ENCODE measurements at regions not wholly inside any gene's neighbourhood (a gene's known extent, or its start where the extent isn't known, plus 50 kb on each side); places are given as distances from the start of the nearest gene placed in this dataset.

DNA sequence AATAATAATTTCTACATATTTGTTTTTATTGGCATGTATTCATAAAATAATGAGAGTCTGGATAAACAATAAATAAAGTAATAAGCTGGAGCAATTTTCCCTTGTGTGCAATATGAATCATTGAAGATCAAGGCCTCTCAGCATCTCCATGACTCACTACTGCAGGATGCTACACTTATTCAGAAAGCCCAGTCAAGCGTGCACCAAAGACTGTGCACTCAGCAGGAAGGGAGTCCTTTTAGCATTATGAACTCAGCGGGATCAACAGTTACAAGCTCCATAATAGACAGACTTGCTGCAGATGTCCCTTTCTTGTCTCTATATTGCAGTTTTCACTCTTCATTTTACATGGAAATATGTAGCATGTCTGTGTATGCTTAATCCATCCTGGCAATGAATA lies 485.3 kb downstream of the CDH9 start:
- TF ChIP-seq, protein P1, sequence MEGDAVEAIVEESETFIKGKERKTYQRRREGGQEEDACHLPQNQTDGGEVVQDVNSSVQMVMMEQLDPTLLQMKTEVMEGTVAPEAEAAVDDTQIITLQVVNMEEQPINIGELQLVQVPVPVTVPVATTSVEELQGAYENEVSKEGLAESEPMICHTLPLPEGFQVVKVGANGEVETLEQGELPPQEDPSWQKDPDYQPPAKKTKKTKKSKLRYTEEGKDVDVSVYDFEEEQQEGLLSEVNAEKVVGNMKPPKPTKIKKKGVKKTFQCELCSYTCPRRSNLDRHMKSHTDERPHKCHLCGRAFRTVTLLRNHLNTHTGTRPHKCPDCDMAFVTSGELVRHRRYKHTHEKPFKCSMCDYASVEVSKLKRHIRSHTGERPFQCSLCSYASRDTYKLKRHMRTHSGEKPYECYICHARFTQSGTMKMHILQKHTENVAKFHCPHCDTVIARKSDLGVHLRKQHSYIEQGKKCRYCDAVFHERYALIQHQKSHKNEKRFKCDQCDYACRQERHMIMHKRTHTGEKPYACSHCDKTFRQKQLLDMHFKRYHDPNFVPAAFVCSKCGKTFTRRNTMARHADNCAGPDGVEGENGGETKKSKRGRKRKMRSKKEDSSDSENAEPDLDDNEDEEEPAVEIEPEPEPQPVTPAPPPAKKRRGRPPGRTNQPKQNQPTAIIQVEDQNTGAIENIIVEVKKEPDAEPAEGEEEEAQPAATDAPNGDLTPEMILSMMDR (IDR thresholded peaks at IDR 0.05) = no peak
- no peaks in the 10 kb centered on the region for H3K36me3 ChIP-seq
- H3K9me3 ChIP-seq = no peaks in the 10 kb centered on the region
- H3K4me1 ChIP-seq = no peaks in the 10 kb centered on the region
- DNase-seq = no peak
- ATAC-seq = no peak
- intact Hi-C loops (cut with DNase I) = no loop called here
- no peak overlapping the region for H3K27ac ChIP-seq
- H3K27me3 ChIP-seq = no peaks in the 10 kb centered on the region
- H3K4me3 ChIP-seq = no peak overlapping the region

DNA sequence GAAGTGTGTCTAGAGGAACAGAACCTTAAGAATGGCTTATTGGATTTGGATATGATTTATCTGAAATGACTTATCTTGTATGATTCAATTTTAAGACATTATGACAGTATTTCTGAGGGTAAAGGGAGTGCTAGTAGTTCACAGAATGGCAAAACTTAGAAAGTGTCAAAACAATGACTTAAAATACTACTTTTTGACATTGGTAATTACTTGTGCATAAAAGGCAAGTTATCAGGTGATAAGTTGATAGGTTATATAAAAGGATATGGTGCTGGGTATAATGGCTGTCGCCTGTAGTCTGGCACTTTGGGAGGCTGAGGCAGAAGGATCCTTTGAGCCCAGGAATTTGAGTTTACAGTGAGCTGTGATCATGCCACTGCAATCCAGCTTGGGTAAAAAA lies 494.4 kb downstream of the CDH9 start:
- TF ChIP-seq, protein P1 (IDR thresholded peaks at IDR 0.05) = no peak
- no peak overlapping the region for H3K4me3 ChIP-seq
- no peaks in the 10 kb centered on the region for H3K4me1 ChIP-seq
- DNase-seq = no peak
- H3K9me3 ChIP-seq = peaks cover 0 to 17% of the 10 kb centered on the region in 2 donors
- H3K36me3 ChIP-seq = no peaks in the 10 kb centered on the region
- ATAC-seq = no peak
- intact Hi-C loops (cut with DNase I) = no loop called here
- H3K27me3 ChIP-seq = no peaks in the 10 kb centered on the region
- H3K27ac ChIP-seq = no peak overlapping the region

DNA sequence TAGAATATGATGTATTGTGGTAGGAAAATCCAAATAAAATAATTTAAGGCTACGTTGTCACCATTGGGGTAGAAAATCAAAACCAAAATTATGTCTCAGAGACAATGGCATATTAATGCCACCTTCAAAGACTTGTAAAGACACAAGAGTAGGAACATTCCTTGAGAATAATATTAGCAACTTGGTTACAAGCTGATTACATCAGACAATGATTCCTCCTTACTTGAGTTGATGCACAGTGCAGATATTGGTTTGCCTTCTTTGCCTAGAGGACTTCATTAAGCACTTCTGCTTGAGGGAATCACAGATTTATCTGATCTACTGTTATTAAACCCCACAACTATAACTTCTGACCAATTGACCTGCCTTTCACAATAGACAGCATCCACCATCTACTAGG lies 500.2 kb downstream of the CDH9 start:
- no peak for DNase-seq

DNA sequence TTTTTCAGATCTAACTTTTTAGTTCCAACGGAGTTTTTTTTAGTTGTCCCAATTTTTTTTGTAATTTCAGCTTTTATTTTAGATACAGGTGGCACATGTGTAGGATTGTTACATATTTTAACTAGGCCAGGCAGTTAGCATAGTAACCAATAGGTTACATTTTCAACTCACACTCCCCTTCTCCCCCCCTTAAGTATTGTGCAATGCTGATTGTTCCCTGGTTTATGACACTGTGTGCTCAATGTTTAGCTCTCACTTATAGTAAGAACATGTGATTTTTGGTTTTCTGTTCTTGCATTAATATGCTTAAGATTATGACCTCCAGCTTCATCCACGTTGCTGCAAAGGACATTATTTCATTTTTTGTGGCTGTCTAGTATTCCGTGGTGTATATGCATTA lies 503.2 kb downstream of the CDH9 start:
- no peak for ATAC-seq
- no peaks in the 10 kb centered on the region for H3K36me3 ChIP-seq

More for the DNA sequence above, 500.2 kb downstream of the CDH9 start:
- intact Hi-C loops (cut with DNase I) = no loop called here
- TF ChIP-seq, protein P1 (IDR thresholded peaks at IDR 0.05) = no peak
- Histone ChIP-seq H3K27ac (no peak overlapping the region), H3K9me3 (peaks cover 0 to 18% of the 10 kb centered on the region in 2 donors), H3K27me3 (no peaks in the 10 kb centered on the region), H3K4me1 (no peaks in the 10 kb centered on the region), H3K36me3 (no peaks in the 10 kb centered on the region), H3K4me3 (no peak overlapping the region)
- ATAC-seq = no peak

DNA sequence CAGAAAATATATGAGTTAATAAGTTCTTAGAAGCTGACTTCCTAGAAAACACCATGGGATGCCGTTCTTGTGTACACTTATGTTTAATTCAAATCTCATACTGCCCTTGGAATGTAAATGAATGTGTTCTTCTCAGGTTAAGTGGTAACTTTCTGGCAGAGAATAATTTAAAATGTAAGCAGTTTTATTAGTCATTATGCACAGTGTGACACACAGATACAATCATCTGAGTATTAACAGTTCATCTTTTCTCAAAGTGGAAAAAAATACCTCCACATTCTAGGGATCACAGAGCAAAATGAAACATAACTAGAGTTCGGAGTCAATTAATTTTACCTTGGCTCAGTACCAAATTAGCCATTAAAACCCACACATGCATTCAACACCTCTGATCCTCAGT lies 508.1 kb downstream of the CDH9 start:
- intact Hi-C loops (cut with DNase I) = no loop called here
- H3K4me3 ChIP-seq = no peak overlapping the region
- H3K27me3 ChIP-seq = no peaks in the 10 kb centered on the region
- H3K4me1 ChIP-seq = no peaks in the 10 kb centered on the region
- H3K36me3 ChIP-seq = no peaks in the 10 kb centered on the region
- no peak for DNase-seq
- no peak overlapping the region for H3K27ac ChIP-seq
- peaks cover 0 to 3% of the 10 kb centered on the region in 2 donors for H3K9me3 ChIP-seq
- ATAC-seq = no peak
- TF ChIP-seq, protein P1 (IDR thresholded peaks at IDR 0.05) = no peak

More for the DNA sequence above, 503.2 kb downstream of the CDH9 start:
- intact Hi-C loops (cut with DNase I) = no loop called here
- no peak overlapping the region for H3K4me3 ChIP-seq
- no peaks in the 10 kb centered on the region for H3K4me1 ChIP-seq
- no peak overlapping the region for H3K27ac ChIP-seq
- H3K27me3 ChIP-seq = no peaks in the 10 kb centered on the region
- DNase-seq = no peak
- TF ChIP-seq, protein P1 (IDR thresholded peaks at IDR 0.05) = no peak
- H3K9me3 ChIP-seq = peaks cover 0 to 3% of the 10 kb centered on the region in 2 donors

Measured in left lung (tissue), 4 donors.